Endodermal cell (in vitro differentiated cells): ENCODE measurements at regions not wholly inside any gene's neighbourhood (a gene's known extent, or its start where the extent isn't known, plus 50 kb on each side); places are given as distances from the start of the nearest gene placed in this dataset.
"Not testable (repeated sequence)": the region's sequence is repeated elsewhere in the genome, so short reads cannot be mapped to it uniquely, and the experiment has no call there.

Experiments
- DNase-seq: peaks from one replicate; pipeline ENCODE4 v3.0.0-alpha.2; 2017
- H3K27ac ChIP-seq: 2 replicates; pipeline ENCODE4 v1.5.1; 2013; ENCODE audit warnings: mild to moderate bottlenecking, low read depth, low read length, moderate library complexity
- H3K27me3 ChIP-seq: 2 replicates; pipeline ENCODE4 v1.6.1; 2013; ENCODE audit warnings: mild to moderate bottlenecking, low read length, moderate library complexity; ENCODE audit not compliant: insufficient read depth, control insufficient read depth, poor library complexity, severe bottlenecking
- H3K36me3 ChIP-seq: 2 replicates; pipeline ENCODE4 v1.7.0; 2013; ENCODE audit warnings: mild to moderate bottlenecking, low read length, moderate library complexity; ENCODE audit not compliant: control insufficient read depth, insufficient read depth
- H3K4me1 ChIP-seq: one replicate; pipeline ENCODE4 v1.7.0; 2013; ENCODE audit warnings: low read length; ENCODE audit not compliant: control insufficient read depth, insufficient read depth
- H3K4me3 ChIP-seq: 2 replicates; pipeline ENCODE4 v1.5.1; 2013; ENCODE audit warnings: mild to moderate bottlenecking, low read length, moderate library complexity
- H3K9ac ChIP-seq: 2 replicates; pipeline ENCODE4 v1.6.1; 2013; ENCODE audit warnings: mild to moderate bottlenecking, low read length, moderate library complexity; ENCODE audit not compliant: poor library complexity, severe bottlenecking; ENCODE audit errors: extremely low read depth
- H3K9me3 ChIP-seq: 2 replicates; pipeline ENCODE4 v1.6.1; 2013; ENCODE audit warnings: mild to moderate bottlenecking, low read length, moderate library complexity; ENCODE audit not compliant: control insufficient read depth
- H3K27ac Mint-ChIP-seq: 2 replicates; pipeline ENCODE4 v1.8.0; 2020; ENCODE audit warnings: mixed read lengths
- H3K27me3 Mint-ChIP-seq: 2 replicates; pipeline ENCODE4 v1.8.0; 2021; ENCODE audit warnings: mild to moderate bottlenecking, mixed read lengths; ENCODE audit not compliant: insufficient read depth
- H3K36me3 Mint-ChIP-seq: 2 replicates; pipeline ENCODE4 v1.8.0; 2020; ENCODE audit warnings: low read depth, mixed read lengths
- H3K4me1 Mint-ChIP-seq: 2 replicates; pipeline ENCODE4 v1.8.0; 2020; ENCODE audit warnings: mixed read lengths
- H3K4me3 Mint-ChIP-seq: 2 replicates; pipeline ENCODE4 v1.8.0; 2020; ENCODE audit warnings: mild to moderate bottlenecking, moderate library complexity, mixed read lengths
- H3K9me3 Mint-ChIP-seq: 2 replicates; pipeline ENCODE4 v1.8.0; 2020; ENCODE audit warnings: mild to moderate bottlenecking, mixed read lengths
- CTCF ChIP-seq: fragments of 200-600 bp; sonication (generic); conservative IDR thresholded peaks from 2 replicates; pipeline ENCODE4 v1.5.0; 2021; ENCODE audit warnings: antibody characterized with exemption, mild to moderate bottlenecking
- WGBS, 2 experiments: methylation state at CpG; one replicate each; pipeline versions ENCODE4 v1.1.5 to v1.1.7; 2013; ENCODE audit warnings: missing lambda C conversion rate in 2 of 2, mixed read lengths in 1 of 2; ENCODE audit not compliant: insufficient coverage in 1 of 2, insufficient read length in 1 of 2; 5-methylcytosine and 5-hydroxymethylcytosine counted together

- H3K27ac ChIP-seq, result no peak overlapping the region
- H3K27me3 Mint-ChIP-seq, result no peaks in the 10 kb centered on the region
- no peak overlapping the region for H3K4me3 ChIP-seq
- no peaks in the 10 kb centered on the region for H3K36me3 ChIP-seq
- H3K36me3 Mint-ChIP-seq, result no peaks in the 10 kb centered on the region
- H3K27me3 ChIP-seq, result no peaks in the 10 kb centered on the region
- WGBS, 2 experiments, result 92 to 100% methylated on average over 3 to 5 of the region's 5 CpGs
- DNase-seq, result no peak
- peaks cover 6% of the 10 kb centered on the region for H3K4me1 Mint-ChIP-seq
- H3K9ac ChIP-seq, result no peak overlapping the region
- H3K4me1 ChIP-seq, result no peaks in the 10 kb centered on the region
- TF ChIP-seq CTCF, result no peak
- peaks cover 13% of the 10 kb centered on the region for H3K9me3 Mint-ChIP-seq
- H3K9me3 ChIP-seq, result peaks cover 16% of the 10 kb centered on the region
- H3K4me3 Mint-ChIP-seq, result no peak overlapping the region
- H3K27ac Mint-ChIP-seq, result no peak overlapping the region
Measured at GRCh38 chr5:135262364-135262763, 136.7 kb downstream of the MACROH2A1 start.

- H3K4me3 Mint-ChIP-seq, H3K36me3 Mint-ChIP-seq, H3K9ac ChIP-seq, H3K27me3 ChIP-seq, H3K4me3 ChIP-seq, H3K27ac Mint-ChIP-seq, H3K27ac ChIP-seq, DNase-seq, H3K4me1 ChIP-seq, H3K27me3 Mint-ChIP-seq, H3K36me3 ChIP-seq: not testable (repeated sequence)
- peaks cover 13% of the 10 kb centered on the region for H3K9me3 Mint-ChIP-seq
- H3K9me3 ChIP-seq, result peaks cover 16% of the 10 kb centered on the region
- H3K4me1 Mint-ChIP-seq, result peaks cover 11% of the 10 kb centered on the region
Measured at GRCh38 chr5:135260108-135260507, 138.9 kb downstream of the MACROH2A1 start.

GRCh38 chr5:135255461-135256178 is 143.4 kb downstream of the MACROH2A1 start:
- Histone ChIP-seq H3K4me3 (no peak overlapping the region), H3K27ac (no peak overlapping the region), H3K27me3 (no peaks in the 10 kb centered on the region), H3K9ac (no peak overlapping the region), H3K9me3 (peaks cover 4% of the 10 kb centered on the region), H3K4me1 (peaks cover 16% of the 10 kb centered on the region), H3K36me3 (no peaks in the 10 kb centered on the region)
- peak; percentile 46 for TF ChIP-seq CTCF
- DNase-seq, result no peak
- Mint-ChIP-seq H3K27me3 (peaks cover 7% of the 10 kb centered on the region), H3K27ac (no peak overlapping the region), H3K4me3 (no peak overlapping the region), H3K4me1 (peaks cover 20% of the 10 kb centered on the region), H3K9me3 (peaks cover 3% of the 10 kb centered on the region), H3K36me3 (no peaks in the 10 kb centered on the region)
- WGBS, 2 experiments, result 90 to 95% methylated on average over 3 to 4 of the region's 4 CpGs

GRCh38 chr5:135254183-135254582 is 144.8 kb downstream of the MACROH2A1 start:
- Histone ChIP-seq H3K9me3 (peaks cover 3% of the 10 kb centered on the region), H3K4me1 (peaks cover 16% of the 10 kb centered on the region), H3K27me3 (no peaks in the 10 kb centered on the region), H3K9ac (no peak overlapping the region), H3K4me3 (peak overlapping the region; percentile 2), H3K27ac (no peak overlapping the region), H3K36me3 (no peaks in the 10 kb centered on the region)
- Mint-ChIP-seq H3K36me3 (no peaks in the 10 kb centered on the region), H3K4me3 (no peak overlapping the region), H3K9me3 (no peaks in the 10 kb centered on the region), H3K27ac (no peak overlapping the region), H3K27me3 (peaks cover 7% of the 10 kb centered on the region), H3K4me1 (peaks cover 22% of the 10 kb centered on the region)
- TF ChIP-seq CTCF, result no peak
- DNase-seq, result no peak
- 67 to 86% methylated on average over 1 to 4 of the region's 4 CpGs for WGBS, 2 experiments
